ENCODE measurements at regions not wholly inside any gene's neighbourhood (a gene's known extent, or its start where the extent isn't known, plus 50 kb on each side); places are given as distances from the start of the nearest gene placed in this dataset.

DNA sequence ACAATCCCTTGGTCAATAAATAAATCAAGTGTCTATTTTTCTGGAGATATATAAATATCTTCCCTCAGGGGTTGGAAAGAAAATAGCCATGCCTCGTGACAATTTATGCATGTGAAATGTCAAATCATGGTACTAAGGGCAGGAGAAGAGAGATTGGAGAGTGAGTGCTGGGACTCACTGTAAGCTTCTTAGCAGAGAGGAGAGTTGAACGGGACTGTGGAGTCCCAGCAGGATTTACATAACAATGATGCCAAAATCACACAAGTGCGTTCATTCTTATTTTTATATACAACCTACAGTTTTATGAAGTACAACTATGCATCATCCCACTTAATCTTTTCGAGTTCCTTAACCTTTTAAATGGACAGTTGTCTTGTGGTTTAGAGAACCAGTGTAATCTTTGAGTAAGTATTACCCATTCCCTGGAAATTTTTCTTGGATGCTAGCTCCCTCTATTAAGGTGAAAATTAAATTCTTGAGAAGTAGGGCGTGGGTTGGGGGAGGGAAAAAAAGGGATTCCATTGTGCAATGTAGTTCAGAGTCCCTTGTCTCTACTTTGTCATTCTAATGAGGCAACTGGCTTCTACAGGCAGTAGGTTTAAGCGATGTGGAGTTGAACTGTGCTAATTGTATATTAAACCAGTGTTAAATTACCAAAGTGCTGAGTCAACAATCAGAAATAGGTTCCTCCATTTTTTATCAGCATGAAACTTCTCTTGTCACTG lies 143.6 kb upstream of the EPHA4 start:
- FAIRE-seq (no peak), DNase-seq (ENCODE audit: insufficient read length, low spot score) (no peak)

- DNase-seq (ENCODE audit: insufficient read length, low spot score) (no peak), FAIRE-seq (no peak)
These were observed 138.6 kb upstream of the EPHA4 start for GRCh38 chr2:221710744-221711143.

DNA sequence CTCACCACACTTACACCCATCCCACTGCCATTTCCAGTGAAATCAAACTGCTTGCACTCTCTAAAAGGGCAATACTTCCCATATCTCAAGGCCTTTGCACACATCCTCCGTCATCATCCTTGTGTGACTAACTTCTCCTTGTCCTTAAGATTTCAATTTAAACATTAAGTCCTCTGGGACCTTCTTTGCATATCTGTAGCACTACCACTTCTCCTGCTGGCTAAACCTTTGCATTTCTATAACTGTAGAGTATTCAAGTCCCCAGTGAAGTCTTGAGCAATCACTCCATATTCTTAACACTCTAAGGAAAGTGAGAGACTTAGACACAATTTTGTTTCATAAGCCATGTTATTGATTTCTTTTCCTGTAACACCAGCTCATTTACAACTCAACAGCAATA lies 136.8 kb upstream of the EPHA4 start:
- no peak for DNase-seq (ENCODE audit: insufficient read length, low spot score)
- FAIRE-seq = no peak

GRCh38 chr2:221705185-221705877 lies 133.2 kb upstream of the EPHA4 start:
- FAIRE-seq (no peak), DNase-seq (ENCODE audit: insufficient read length, low spot score) (no peak)

GRCh38 chr2:221704442-221704841 lies 132.3 kb upstream of the EPHA4 start:
- DNase-seq (ENCODE audit: insufficient read length, low spot score) (no peak), FAIRE-seq (no peak)

- DNase-seq (ENCODE audit: insufficient read length, low spot score) (no peak), FAIRE-seq (no peak)
These were observed 121.3 kb upstream of the EPHA4 start for GRCh38 chr2:221693365-221693764.

GRCh38 chr2:221691571-221691970 lies 119.5 kb upstream of the EPHA4 start:
- DNase-seq (ENCODE audit: insufficient read length, low spot score) = no peak
- no peak for FAIRE-seq

- FAIRE-seq (no peak), DNase-seq (ENCODE audit: insufficient read length, low spot score) (no peak)
These were observed 117.0 kb upstream of the EPHA4 start for GRCh38 chr2:221689140-221689539.

- DNase-seq (ENCODE audit: insufficient read length, low spot score) (no peak), FAIRE-seq (no peak)
These were observed 108.4 kb upstream of the EPHA4 start for GRCh38 chr2:221680548-221680947.

DNA sequence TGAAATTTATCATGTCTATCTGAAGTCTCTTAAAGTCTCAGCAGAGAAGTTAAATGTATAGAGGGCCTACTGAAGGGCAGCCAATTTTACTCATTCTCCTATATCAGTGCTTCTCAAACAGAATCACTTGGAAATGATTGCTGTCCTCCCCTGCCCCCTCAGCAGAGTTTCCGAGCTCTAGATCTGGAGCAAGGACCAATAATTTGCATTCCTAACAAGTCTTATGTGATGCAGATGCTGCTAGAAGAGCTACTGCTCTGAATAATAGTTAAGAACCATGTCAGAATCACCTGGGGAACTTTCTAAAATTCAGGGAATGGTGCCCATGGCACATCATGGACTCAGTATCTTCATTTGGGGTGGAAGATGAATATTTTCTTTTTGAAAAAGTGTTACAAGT lies 105.6 kb upstream of the EPHA4 start:
- FAIRE-seq = no peak
- DNase-seq (ENCODE audit: insufficient read length, low spot score) = no peak

- FAIRE-seq = no peak
- DNase-seq (ENCODE audit: insufficient read length, low spot score) = no peak
These were observed 104.6 kb upstream of the EPHA4 start for GRCh38 chr2:221676566-221677172.

GRCh38 chr2:221675201-221675908 lies 103.3 kb upstream of the EPHA4 start:
- FAIRE-seq = no peak
- DNase-seq (ENCODE audit: insufficient read length, low spot score) = no peak

GRCh38 chr2:221674446-221674845 lies 102.3 kb upstream of the EPHA4 start:
- no peak for DNase-seq (ENCODE audit: insufficient read length, low spot score)
- no peak for FAIRE-seq

- DNase-seq (ENCODE audit: insufficient read length, low spot score) (no peak), FAIRE-seq (no peak)
These were observed 101.1 kb upstream of the EPHA4 start for GRCh38 chr2:221673248-221673647.

- DNase-seq (ENCODE audit: insufficient read length, low spot score) = no peak
- FAIRE-seq = no peak
These were observed 99.4 kb upstream of the EPHA4 start for GRCh38 chr2:221671515-221671914.

GRCh38 chr2:221662689-221663391 lies 90.7 kb upstream of the EPHA4 start:
- DNase-seq (ENCODE audit: insufficient read length, low spot score) (no peak), FAIRE-seq (no peak)

DNA sequence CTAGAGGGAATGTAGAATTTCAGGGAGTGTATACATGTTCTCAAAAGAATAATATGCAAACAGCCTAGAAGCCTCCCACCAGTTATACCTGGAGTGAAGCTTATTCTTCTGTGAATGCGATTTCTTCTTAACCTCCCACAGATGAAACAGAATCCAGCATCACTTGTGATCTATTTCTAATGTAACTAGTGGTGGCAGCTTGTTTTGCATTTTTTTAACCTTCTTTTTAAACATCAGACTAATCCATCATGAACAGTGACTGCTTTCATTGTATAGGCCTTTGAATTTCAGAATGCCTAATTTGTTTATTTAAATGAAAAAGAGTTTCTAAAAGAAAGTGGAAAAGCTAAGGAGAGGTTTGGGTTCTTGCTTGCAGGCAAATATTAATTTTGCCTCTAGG lies 85.7 kb upstream of the EPHA4 start:
- FAIRE-seq = no peak
- no peak for DNase-seq (ENCODE audit: insufficient read length, low spot score)

GRCh38 chr2:221655300-221655699 lies 83.2 kb upstream of the EPHA4 start:
- FAIRE-seq (no peak), DNase-seq (ENCODE audit: insufficient read length, low spot score) (no peak)

- FAIRE-seq (no peak), DNase-seq (ENCODE audit: insufficient read length, low spot score) (no peak)
These were observed 81.1 kb upstream of the EPHA4 start for GRCh38 chr2:221653182-221653581.

GRCh38 chr2:221649051-221649775 lies 77.1 kb upstream of the EPHA4 start:
- FAIRE-seq (no peak), DNase-seq (ENCODE audit: insufficient read length, low spot score) (no peak)
